Testis (tissue), 2 donors: ENCODE measurements at regions not wholly inside any gene's neighbourhood (a gene's known extent, or its start where the extent isn't known, plus 50 kb on each side); places are given as distances from the start of the nearest gene placed in this dataset.

Source experiments
- CTCF ChIP-seq, 3 experiments: fragments of 450-650 bp in 2 of 3; fragments of 200-600 bp in 1 of 3; sonication (generic) in 1 of 3; IDR thresholded peaks; one replicate each; pipeline ENCODE4 v1.5.1; 2016 to 2019; ENCODE audit warnings: antibody characterized with exemption in 3 of 3, mild to moderate bottlenecking in 2 of 3, moderate library complexity in 1 of 3
- POLR2A ChIP-seq: fragments of 450-650 bp; IDR thresholded peaks from one replicate; pipeline ENCODE4 v1.6.1; 2017; ENCODE audit warnings: antibody characterized with exemption, mild to moderate bottlenecking, moderate library complexity

- no peak for TF ChIP-seq CTCF (IDR thresholded peaks at IDR 0.05)
- no peak for TF ChIP-seq POLR2A
These were observed 358.4 kb downstream of the TMEM38B start for GRCh38 chr9:106052735-106053134.
